Progenitor cell of endocrine pancreas (in vitro differentiated cells): ENCODE measurements at regions not wholly inside any gene's neighbourhood (a gene's known extent, or its start where the extent isn't known, plus 50 kb on each side); places are given as distances from the start of the nearest gene placed in this dataset.

Experiments
- DNase-seq: peaks from one replicate; pipeline ENCODE4 v3.0.0; 2021; ENCODE audit warnings: low spot score; ENCODE audit not compliant: unreplicated experiment
- H3K27ac Mint-ChIP-seq: 2 replicates; pipeline ENCODE4 v1.8.0; 2021; ENCODE audit warnings: mild to moderate bottlenecking, moderate library complexity, mixed read lengths
- H3K27me3 Mint-ChIP-seq: 2 replicates; pipeline ENCODE4 v1.8.0; 2021; ENCODE audit warnings: mixed read lengths
- H3K36me3 Mint-ChIP-seq: 2 replicates; pipeline ENCODE4 v1.8.0; 2022; ENCODE audit warnings: mixed read lengths; ENCODE audit not compliant: insufficient read depth
- H3K4me1 Mint-ChIP-seq: 2 replicates; pipeline ENCODE4 v1.8.0; 2021; ENCODE audit warnings: low read depth, mixed read lengths
- H3K4me3 Mint-ChIP-seq: 2 replicates; pipeline ENCODE4 v1.8.0; 2021; ENCODE audit warnings: low read depth, mild to moderate bottlenecking, moderate library complexity, mixed read lengths
- H3K9me3 Mint-ChIP-seq: 2 replicates; pipeline ENCODE4 v1.8.0; 2021; ENCODE audit warnings: low read depth, mixed read lengths
- CTCF ChIP-seq: fragments of 200-600 bp; sonication (generic); IDR thresholded peaks from one replicate; pipeline ENCODE4 v1.5.0; 2021; ENCODE audit warnings: antibody characterized with exemption, mild to moderate bottlenecking; ENCODE audit not compliant: unreplicated experiment

GRCh38 chr11:33616552-33616951, 84.1 kb downstream of the C11orf91 start:
- DNase-seq, result no peak
- H3K4me3 Mint-ChIP-seq, result no peak overlapping the region
- no peaks in the 10 kb centered on the region for H3K4me1 Mint-ChIP-seq
- no peak overlapping the region for H3K27ac Mint-ChIP-seq
- no peaks in the 10 kb centered on the region for H3K36me3 Mint-ChIP-seq
- TF ChIP-seq CTCF, result no peak
- H3K27me3 Mint-ChIP-seq, result no peaks in the 10 kb centered on the region
- H3K9me3 Mint-ChIP-seq, result no peaks in the 10 kb centered on the region

- Mint-ChIP-seq H3K4me1 (no peaks in the 10 kb centered on the region), H3K9me3 (no peaks in the 10 kb centered on the region), H3K4me3 (no peak overlapping the region), H3K36me3 (no peaks in the 10 kb centered on the region), H3K27me3 (no peaks in the 10 kb centered on the region), H3K27ac (no peak overlapping the region)
- DNase-seq, result no peak
- TF ChIP-seq CTCF, result no peak
Measured at GRCh38 chr11:33615751-33616150, 84.9 kb downstream of the C11orf91 start.

- Mint-ChIP-seq H3K27me3 (no peaks in the 10 kb centered on the region), H3K36me3 (peaks cover 5% of the 10 kb centered on the region), H3K27ac (no peak overlapping the region), H3K9me3 (no peaks in the 10 kb centered on the region), H3K4me1 (no peaks in the 10 kb centered on the region), H3K4me3 (no peak overlapping the region)
- DNase-seq, result no peak
- no peak for TF ChIP-seq CTCF
Measured at GRCh38 chr11:33613404-33613803, 87.2 kb downstream of the C11orf91 start.

GRCh38 chr11:33610903-33611302, 89.7 kb downstream of the C11orf91 start:
- H3K27ac Mint-ChIP-seq, result no peak overlapping the region

GRCh38 chr11:33608386-33608785, 92.2 kb downstream of the C11orf91 start:
- H3K27me3 Mint-ChIP-seq, result no peaks in the 10 kb centered on the region
- no peak overlapping the region for H3K4me3 Mint-ChIP-seq
- no peak for DNase-seq
- H3K27ac Mint-ChIP-seq, result no peak overlapping the region
- H3K9me3 Mint-ChIP-seq, result no peaks in the 10 kb centered on the region
- TF ChIP-seq CTCF, result no peak
- H3K4me1 Mint-ChIP-seq, result no peaks in the 10 kb centered on the region
- H3K36me3 Mint-ChIP-seq, result peaks cover 5% of the 10 kb centered on the region

More at GRCh38 chr11:33610903-33611302, 89.7 kb downstream of the C11orf91 start:
- H3K4me3 Mint-ChIP-seq, result no peak overlapping the region
- H3K4me1 Mint-ChIP-seq, result no peaks in the 10 kb centered on the region
- TF ChIP-seq CTCF, result no peak
- peaks cover 5% of the 10 kb centered on the region for H3K36me3 Mint-ChIP-seq
- H3K27me3 Mint-ChIP-seq, result no peaks in the 10 kb centered on the region
- H3K9me3 Mint-ChIP-seq, result no peaks in the 10 kb centered on the region
- DNase-seq, result no peak
